Breast epithelium (tissue), 4 donors: ENCODE measurements at regions not wholly inside any gene's neighbourhood (a gene's known extent, or its start where the extent isn't known, plus 50 kb on each side); places are given as distances from the start of the nearest gene placed in this dataset.

ENCODE experiments used
- DNase-seq, 2 donors: peaks; one replicate each; pipeline ENCODE4 v3.0.0-alpha.2; 2019; ENCODE audit warnings: low spot score in 2 of 2
- H3K27ac ChIP-seq, 2 donors: fragments of 200-600 bp; sonication (generic) in 1 of 2; one replicate each; pipeline ENCODE4 v1.5.1; 2016 to 2019; ENCODE audit warnings: mild to moderate bottlenecking in 1 of 2
- H3K27me3 ChIP-seq, 2 donors: fragments of 200-600 bp; sonication (generic) in 1 of 2; one replicate each; pipeline versions ENCODE4 v1.5.1 to v1.6.0; 2017 to 2019; ENCODE audit warnings: control low read depth in 1 of 2, mild to moderate bottlenecking in 1 of 2
- H3K36me3 ChIP-seq: fragments of 200-600 bp; one replicate; pipeline ENCODE4 v1.5.1; 2019
- H3K4me1 ChIP-seq, 2 donors: fragments of 200-600 bp; sonication (generic); one replicate each; pipeline ENCODE4 v1.5.1; 2016 to 2019; ENCODE audit warnings: control low read depth in 1 of 2
- H3K4me3 ChIP-seq, 3 donors: fragments of 200-600 bp; sonication (generic); 1 replicate in 2 of 3; 2 replicates in 1 of 3; pipeline ENCODE4 v1.5.1; 2016 to 2019; ENCODE audit warnings: mild to moderate bottlenecking in 3 of 3, moderate library complexity in 2 of 3
- H3K9me3 ChIP-seq, 2 donors: fragments of 200-600 bp; sonication (generic) in 1 of 2; one replicate each; pipeline ENCODE4 v1.5.1; 2016 to 2019; ENCODE audit warnings: control low read depth in 1 of 2
- POLR2A ChIP-seq: fragments of 450-650 bp; IDR thresholded peaks from one replicate; pipeline ENCODE4 v1.6.1; 2016; ENCODE audit warnings: antibody characterized with exemption, mild to moderate bottlenecking, moderate library complexity
- POLR2AphosphoS5 ChIP-seq, 3 donors: sonication (generic); formaldehyde crosslinking; IDR thresholded peaks; one replicate each; pipeline ENCODE4 v1.6.1; 2017; ENCODE audit warnings: antibody characterized with exemption in 3 of 3
- intact Hi-C: fragments of 100-400 bp; cut with DNase I; formaldehyde crosslinking; loops from one replicate; pipeline ENCODE4 v1.15.1; 2023; ENCODE audit warnings: low total_unique reads
- TF ChIP-seq, protein P1 (sequence below), 3 donors: fragments of 450-650 bp; IDR thresholded peaks; one replicate each; pipeline ENCODE4 v1.5.1; 2016 to 2017; ENCODE audit warnings: antibody characterized with exemption in 3 of 3, mild to moderate bottlenecking in 3 of 3, moderate library complexity in 3 of 3

DNA sequence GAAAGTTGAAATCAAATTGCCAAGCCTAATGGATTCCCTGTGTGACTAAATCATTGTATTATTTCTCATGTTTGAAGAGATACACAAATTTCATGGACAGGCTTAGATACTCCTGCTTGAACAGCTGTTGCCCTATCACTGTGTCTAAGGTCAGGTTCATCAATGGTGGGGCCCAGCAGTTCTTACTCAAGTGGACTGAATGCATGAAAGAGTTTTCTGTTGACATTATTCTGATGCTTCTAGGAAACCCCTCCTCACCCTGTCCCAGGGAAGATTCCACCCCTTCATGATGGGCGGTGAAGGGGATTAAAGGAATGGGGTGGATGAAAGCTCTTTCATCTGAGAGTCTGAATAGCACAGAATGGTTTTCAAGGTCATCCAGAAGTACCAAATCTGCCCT is 148.8 kb downstream of the INO80D start:
- no peaks in the 10 kb centered on the region for H3K4me1 ChIP-seq
- DNase-seq: no peak
- TF ChIP-seq POLR2A: no peak
- no peak overlapping the region for H3K27ac ChIP-seq
- H3K27me3 ChIP-seq: no peaks in the 10 kb centered on the region
- no peaks in the 10 kb centered on the region for H3K9me3 ChIP-seq
- intact Hi-C loops: no loop called here
- no peaks in the 10 kb centered on the region for H3K36me3 ChIP-seq
- no peak overlapping the region for H3K4me3 ChIP-seq

GRCh38 chr2:205936446-205936845 is 149.5 kb downstream of the INO80D start:
- Histone ChIP-seq H3K4me3 (no peak overlapping the region), H3K9me3 (no peaks in the 10 kb centered on the region), H3K4me1 (no peaks in the 10 kb centered on the region), H3K27me3 (no peaks in the 10 kb centered on the region), H3K27ac (no peak overlapping the region), H3K36me3 (no peaks in the 10 kb centered on the region)
- intact Hi-C loops: no loop called here
- DNase-seq: no peak
- no peak for TF ChIP-seq POLR2AphosphoS5 (IDR thresholded peaks at IDR 0.05)

GRCh38 chr2:205934443-205934842 is 151.5 kb downstream of the INO80D start:
- Histone ChIP-seq H3K4me1 (no peaks in the 10 kb centered on the region), H3K4me3 (no peak overlapping the region), H3K36me3 (no peaks in the 10 kb centered on the region), H3K27ac (no peak overlapping the region), H3K9me3 (no peaks in the 10 kb centered on the region), H3K27me3 (no peaks in the 10 kb centered on the region)
- TF ChIP-seq, protein P1, sequence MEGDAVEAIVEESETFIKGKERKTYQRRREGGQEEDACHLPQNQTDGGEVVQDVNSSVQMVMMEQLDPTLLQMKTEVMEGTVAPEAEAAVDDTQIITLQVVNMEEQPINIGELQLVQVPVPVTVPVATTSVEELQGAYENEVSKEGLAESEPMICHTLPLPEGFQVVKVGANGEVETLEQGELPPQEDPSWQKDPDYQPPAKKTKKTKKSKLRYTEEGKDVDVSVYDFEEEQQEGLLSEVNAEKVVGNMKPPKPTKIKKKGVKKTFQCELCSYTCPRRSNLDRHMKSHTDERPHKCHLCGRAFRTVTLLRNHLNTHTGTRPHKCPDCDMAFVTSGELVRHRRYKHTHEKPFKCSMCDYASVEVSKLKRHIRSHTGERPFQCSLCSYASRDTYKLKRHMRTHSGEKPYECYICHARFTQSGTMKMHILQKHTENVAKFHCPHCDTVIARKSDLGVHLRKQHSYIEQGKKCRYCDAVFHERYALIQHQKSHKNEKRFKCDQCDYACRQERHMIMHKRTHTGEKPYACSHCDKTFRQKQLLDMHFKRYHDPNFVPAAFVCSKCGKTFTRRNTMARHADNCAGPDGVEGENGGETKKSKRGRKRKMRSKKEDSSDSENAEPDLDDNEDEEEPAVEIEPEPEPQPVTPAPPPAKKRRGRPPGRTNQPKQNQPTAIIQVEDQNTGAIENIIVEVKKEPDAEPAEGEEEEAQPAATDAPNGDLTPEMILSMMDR (IDR thresholded peaks at IDR 0.05): no peak
- no peak for TF ChIP-seq POLR2A
- TF ChIP-seq POLR2AphosphoS5 (IDR thresholded peaks at IDR 0.05): no peak
- DNase-seq: no peak
- intact Hi-C loops: no loop called here

GRCh38 chr2:205932861-205933260 is 153.1 kb downstream of the INO80D start:
- H3K27ac ChIP-seq: no peak overlapping the region
- intact Hi-C loops: no loop called here
- H3K9me3 ChIP-seq: no peaks in the 10 kb centered on the region
- no peak overlapping the region for H3K4me3 ChIP-seq
- no peaks in the 10 kb centered on the region for H3K36me3 ChIP-seq
- no peaks in the 10 kb centered on the region for H3K4me1 ChIP-seq
- no peaks in the 10 kb centered on the region for H3K27me3 ChIP-seq
- TF ChIP-seq, protein P1 (IDR thresholded peaks at IDR 0.05): no peak
- DNase-seq: no peak

DNA sequence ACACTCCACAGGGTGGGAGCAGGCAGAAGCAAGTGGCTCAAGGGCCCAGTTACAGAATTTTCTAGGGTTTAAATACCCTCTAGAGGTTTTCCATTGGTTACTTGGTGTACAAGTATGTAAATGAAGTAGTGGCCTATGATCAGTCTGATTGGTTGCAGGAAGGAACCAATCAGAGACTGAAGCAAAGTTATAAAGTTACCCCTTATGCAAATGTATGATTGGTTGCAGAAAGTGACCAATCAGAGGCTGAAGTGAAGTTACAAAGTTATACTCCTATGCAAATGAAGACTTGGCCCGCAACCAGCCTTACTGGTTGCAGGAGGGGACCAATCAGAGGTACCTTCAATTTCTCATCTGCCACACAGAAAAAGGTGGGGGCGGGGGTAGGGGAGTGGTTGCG is 154.6 kb downstream of the INO80D start:
- no peaks in the 10 kb centered on the region for H3K4me1 ChIP-seq
- intact Hi-C loops: no loop called here
- no peak overlapping the region for H3K27ac ChIP-seq
- no peak for DNase-seq
- no peaks in the 10 kb centered on the region for H3K9me3 ChIP-seq
- H3K4me3 ChIP-seq: no peak overlapping the region
- no peaks in the 10 kb centered on the region for H3K36me3 ChIP-seq
- no peaks in the 10 kb centered on the region for H3K27me3 ChIP-seq
- TF ChIP-seq POLR2A: no peak
- no peak for TF ChIP-seq POLR2AphosphoS5 (IDR thresholded peaks at IDR 0.05)
- TF ChIP-seq, protein P1 (IDR thresholded peaks at IDR 0.05): no peak

- no peaks in the 10 kb centered on the region for H3K36me3 ChIP-seq
- H3K27ac ChIP-seq: no peak overlapping the region
- no peaks in the 10 kb centered on the region for H3K9me3 ChIP-seq
- TF ChIP-seq POLR2A: no peak
- no peak for TF ChIP-seq POLR2AphosphoS5 (IDR thresholded peaks at IDR 0.05)
- TF ChIP-seq, protein P1 (IDR thresholded peaks at IDR 0.05): no peak
- H3K4me3 ChIP-seq: no peak overlapping the region
- DNase-seq: no peak
- no peaks in the 10 kb centered on the region for H3K27me3 ChIP-seq
- intact Hi-C loops: no loop called here
- H3K4me1 ChIP-seq: no peaks in the 10 kb centered on the region
Observed at GRCh38 chr2:205930209-205930608, 155.8 kb downstream of the INO80D start.
